Motor neuron (in vitro differentiated cells): ENCODE measurements at regions not wholly inside any gene's neighbourhood (a gene's known extent, or its start where the extent isn't known, plus 50 kb on each side); places are given as distances from the start of the nearest gene placed in this dataset.

ENCODE experiments used
- ATAC-seq, 8 experiments: fragments of 200-7000 bp; cut with Tn5 transposase; replicated peaks in 6 of 8; 2 replicates each; pipeline ENCODE4 v1.8.0; 2021; ENCODE audit warnings: mild to moderate bottlenecking in 8 of 8, moderate library complexity in 8 of 8
- H3K27ac ChIP-seq, 2 donors: fragments of 250-450 bp; sonication (Bioruptor Pico); 2 replicates each; pipeline ENCODE4 v1.9.0; 2021; ENCODE audit warnings: antibody characterized with exemption in 2 of 2, mild to moderate bottlenecking in 2 of 2, moderate library complexity in 1 of 2
- H3K4me1 ChIP-seq, 2 donors: fragments of 250-450 bp; sonication (Bioruptor Pico); replicated peaks in 1 of 2; 2 replicates each; pipeline ENCODE4 v1.6.1; 2021; ENCODE audit warnings: antibody characterized with exemption in 2 of 2, mild to moderate bottlenecking in 2 of 2, moderate library complexity in 1 of 2
- H3K4me3 ChIP-seq, 5 donors: fragments of 250-450 bp; sonication (Bioruptor Pico); 2 replicates each; pipeline ENCODE4 v1.9.0; 2021; ENCODE audit warnings: antibody characterized with exemption in 5 of 5, mild to moderate bottlenecking in 5 of 5, moderate library complexity in 4 of 5
- WGBS, 10 experiments: fragments of 450-650 bp; shearing (Covaris generic); methylation state at CpG; one replicate each; pipeline ENCODE4 v1.0.0; 2022; 5-methylcytosine and 5-hydroxymethylcytosine counted together
- in situ Hi-C, 9 experiments: fragments of 400-800 bp; cut with MboI; loops; one replicate each; pipeline ENCODE4 v1.15.0; 2021; ENCODE audit warnings: low sequenced_read_pairs in 9 of 9, low pct_unique_long_range_greater_than_20kb in 2 of 9; ENCODE audit not compliant: unreplicated experiment in 9 of 9

DNA sequence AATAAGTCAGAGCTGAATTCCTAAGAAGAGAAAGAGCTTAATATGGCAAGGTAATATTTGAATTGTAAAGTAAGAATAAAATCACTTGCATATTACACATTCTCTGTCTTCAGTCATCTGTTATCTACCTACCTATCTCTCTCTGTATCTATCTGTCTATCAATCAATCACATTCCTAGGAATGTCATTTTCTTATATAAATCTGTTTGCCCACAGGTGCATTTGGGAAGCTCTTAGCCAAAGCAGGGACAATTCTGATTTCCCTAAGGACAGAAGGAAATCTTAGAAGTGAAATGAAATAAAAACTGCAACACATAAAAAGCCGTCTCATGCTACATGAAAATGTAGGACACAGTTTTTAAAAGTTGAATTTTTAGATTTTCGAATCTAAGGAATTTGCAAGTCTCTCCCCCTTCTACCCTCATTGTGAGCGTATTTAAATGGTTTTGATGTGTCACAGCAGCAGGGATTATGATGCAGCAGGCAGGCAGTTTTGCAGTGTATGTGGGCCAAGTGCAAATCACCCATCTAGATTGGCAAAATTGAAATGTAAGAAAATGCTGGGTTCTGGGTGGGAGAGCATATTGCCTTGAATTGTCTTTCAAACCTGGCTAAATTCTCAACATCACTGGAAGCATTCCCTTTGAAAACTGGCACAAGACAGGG is 155.7 kb downstream of the ACER2 start:
- 0 to 80% (median 51%) methylated on average over 1 to 3 of the region's 3 CpGs; no CpG with 5 or more reads in 1 of the 10 experiments for WGBS, 10 experiments
- Histone ChIP-seq H3K4me1 (no peaks in the 10 kb centered on the region), H3K4me3 (no peak overlapping the region), H3K27ac (no peak overlapping the region)
- ATAC-seq = no peak
- in situ Hi-C loops = no loop called here

DNA sequence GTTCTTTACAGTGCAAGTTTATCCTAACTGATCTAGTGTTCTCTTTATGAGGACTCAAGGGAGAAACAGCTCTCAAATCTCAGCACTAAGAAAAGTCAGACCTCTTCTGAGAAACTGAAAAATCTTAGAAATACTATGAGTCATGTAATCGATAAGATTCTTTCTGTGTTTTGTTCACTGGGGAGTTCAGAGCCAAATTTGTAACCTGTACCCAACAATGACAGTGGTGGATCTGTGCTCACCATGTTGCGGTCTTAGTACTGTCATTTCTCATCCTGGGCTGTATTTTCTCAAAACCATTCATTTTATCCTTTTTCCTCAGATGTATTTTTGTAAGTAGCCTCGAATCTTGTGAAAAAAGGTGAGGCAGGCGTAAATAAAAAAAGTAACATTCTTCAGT is 146.4 kb downstream of the ACER2 start:
- in situ Hi-C loops = no loop called here

DNA sequence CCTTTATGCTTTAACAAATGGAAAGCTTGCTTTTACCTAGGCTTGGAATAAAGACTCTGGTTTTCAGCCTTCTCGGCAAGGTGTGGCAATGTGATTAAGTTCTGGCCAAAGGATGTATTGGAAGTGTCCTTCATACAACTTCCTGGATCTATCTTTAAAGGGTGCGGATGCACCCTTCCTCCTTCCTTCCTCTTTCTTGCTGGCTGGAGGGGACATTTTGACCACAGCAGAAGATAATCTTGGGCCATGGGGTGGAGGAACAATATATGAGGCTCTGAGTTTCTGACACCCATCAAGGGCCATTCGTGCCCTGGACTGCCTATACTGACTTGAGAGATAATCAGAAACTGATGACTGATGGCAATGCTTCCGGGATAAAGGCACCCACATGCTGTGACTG is 145.7 kb downstream of the ACER2 start:
- Histone ChIP-seq H3K4me3 (no peak overlapping the region), H3K4me1 (peaks cover 15 to 25% of the 10 kb centered on the region in 2 donors), H3K27ac (no peak overlapping the region)
- no peak for ATAC-seq
- WGBS, 10 experiments = 0 to 93% (median 73%) methylated on average over 1 to 4 of the region's 4 CpGs; no CpG with 5 or more reads in 1 of the 10 experiments
- in situ Hi-C loops = no loop called here

More for the DNA sequence above, 146.4 kb downstream of the ACER2 start:
- 0 to 100% (median 72%) methylated on average over 1 to 4 of the region's 4 CpGs for WGBS, 10 experiments
- no peak overlapping the region for H3K27ac ChIP-seq
- H3K4me1 ChIP-seq = peaks cover 15 to 25% of the 10 kb centered on the region in 2 donors
- no peak for ATAC-seq
- H3K4me3 ChIP-seq = no peak overlapping the region

DNA sequence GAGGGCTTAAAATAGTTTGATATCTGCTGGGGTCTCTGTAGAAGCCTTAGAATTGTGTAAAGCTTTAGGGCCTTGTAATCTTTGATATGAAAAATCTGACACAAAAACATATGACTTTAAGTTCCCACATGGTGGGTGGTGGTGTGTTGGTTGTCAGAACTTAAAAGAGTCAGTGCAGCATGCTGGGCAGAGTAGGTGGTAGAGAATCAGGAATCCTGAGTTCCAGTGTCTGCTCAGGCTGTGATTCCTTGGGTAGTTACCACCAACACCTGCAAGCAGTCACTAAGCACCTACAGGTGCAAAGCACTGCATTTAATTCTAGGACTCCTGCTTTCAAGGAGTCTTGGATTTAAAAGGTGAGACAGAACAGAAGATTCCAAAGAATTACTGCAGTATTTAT is 144.6 kb downstream of the ACER2 start:
- no peak overlapping the region for H3K4me3 ChIP-seq
- in situ Hi-C loops = no loop called here
- no peak overlapping the region for H3K27ac ChIP-seq
- H3K4me1 ChIP-seq = peaks cover 15 to 25% of the 10 kb centered on the region in 2 donors
- no peak for ATAC-seq

DNA sequence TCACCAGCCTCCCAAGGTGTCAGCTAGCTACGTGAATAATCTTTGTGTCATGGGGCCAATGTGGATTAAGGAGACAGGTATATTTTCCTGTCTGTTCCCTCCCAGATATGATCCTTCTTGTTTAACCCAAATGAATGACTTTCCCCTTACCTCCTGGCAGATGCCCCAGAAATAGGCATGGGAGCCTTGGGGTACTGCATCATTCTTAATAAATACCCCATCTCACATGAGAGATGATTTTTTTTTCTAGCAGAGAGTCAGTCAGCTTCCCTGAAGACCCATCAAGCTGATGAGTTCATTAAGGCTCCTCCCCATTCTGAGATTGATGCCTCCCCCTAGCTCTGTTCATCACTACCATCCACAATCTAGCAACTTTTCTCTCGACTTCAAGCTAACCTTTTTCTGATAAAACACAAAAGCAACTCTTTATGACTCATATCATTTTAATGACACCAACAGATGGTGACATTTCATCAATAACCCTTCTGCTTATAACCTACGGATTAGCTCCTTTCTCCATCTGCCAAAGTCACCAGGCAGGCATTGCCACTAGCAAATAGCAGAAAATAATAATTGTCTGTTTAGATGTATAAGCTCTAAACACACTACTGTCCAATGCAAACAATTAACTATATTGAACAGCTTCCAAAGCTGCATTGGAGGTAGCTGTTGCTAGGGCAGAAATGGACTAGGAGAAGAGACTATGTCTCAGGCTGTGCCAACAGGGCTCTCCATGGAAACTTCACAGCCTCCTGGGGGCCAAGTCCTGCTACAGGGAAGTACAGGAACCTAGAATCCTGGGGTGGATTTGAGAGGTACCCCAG is 143.7 kb downstream of the ACER2 start:
- peaks cover 15 to 25% of the 10 kb centered on the region in 2 donors for H3K4me1 ChIP-seq
- ATAC-seq = peak in 5 of 8 experiments; percentile 62 to 87 (median 77)
- in situ Hi-C loops = no loop called here
- no peak overlapping the region for H3K4me3 ChIP-seq
- WGBS, 10 experiments = 0 to 78% (median 50%) methylated on average over 1 to 3 of the region's 3 CpGs; no CpG with 5 or more reads in 2 of the 10 experiments
- H3K27ac ChIP-seq = peak overlapping the region in 1 of 2 donors; percentile 15

DNA sequence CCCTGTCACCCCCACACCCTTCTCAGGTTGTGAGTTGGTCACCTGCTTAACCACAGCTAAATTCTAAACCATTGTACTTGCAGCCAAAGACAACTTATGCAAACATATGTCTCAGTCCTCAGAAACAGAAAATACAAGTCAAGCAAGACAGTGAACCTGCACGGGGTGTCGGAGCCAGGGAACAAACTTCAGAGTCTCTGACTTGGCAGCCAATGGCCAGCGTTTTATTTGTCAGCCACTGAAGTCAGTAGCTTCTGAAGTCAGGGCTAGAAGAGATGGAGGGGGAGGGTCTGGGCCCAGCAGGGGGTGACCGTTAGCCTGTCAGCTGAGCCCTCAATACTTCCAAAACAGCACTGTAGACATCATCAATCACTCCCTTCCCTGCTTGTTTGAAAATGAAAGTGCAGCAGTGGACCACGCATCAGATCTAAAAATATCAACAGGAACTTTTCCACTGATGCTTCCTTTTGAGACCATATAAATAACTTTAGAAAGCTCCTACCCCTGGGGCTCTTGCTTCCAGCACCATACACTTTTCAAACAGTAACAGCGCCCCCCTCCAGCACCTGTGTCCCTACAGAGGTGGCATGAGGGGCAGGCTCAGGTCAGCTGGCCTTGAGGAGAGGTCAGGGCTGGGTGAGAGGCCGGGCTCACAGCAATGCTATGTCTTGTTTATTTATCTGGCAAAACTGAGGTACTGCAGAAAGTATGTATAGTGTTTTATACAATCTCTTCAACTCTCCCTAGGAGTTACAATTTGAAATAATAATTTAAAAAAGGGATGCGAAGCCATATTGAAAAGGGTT is 142.5 kb downstream of the ACER2 start:
- Histone ChIP-seq H3K4me3 (no peak overlapping the region), H3K4me1 (peaks cover 15 to 25% of the 10 kb centered on the region in 2 donors), H3K27ac (no peak overlapping the region)
- in situ Hi-C loops = no loop called here
- peak in 6 of 8 experiments; percentile 39 to 88 (median 77) for ATAC-seq
- WGBS, 10 experiments = 0 to 54% (median 24%) methylated on average over 1 to 7 of the region's 8 CpGs; no CpG with 5 or more reads in 2 of the 10 experiments

DNA sequence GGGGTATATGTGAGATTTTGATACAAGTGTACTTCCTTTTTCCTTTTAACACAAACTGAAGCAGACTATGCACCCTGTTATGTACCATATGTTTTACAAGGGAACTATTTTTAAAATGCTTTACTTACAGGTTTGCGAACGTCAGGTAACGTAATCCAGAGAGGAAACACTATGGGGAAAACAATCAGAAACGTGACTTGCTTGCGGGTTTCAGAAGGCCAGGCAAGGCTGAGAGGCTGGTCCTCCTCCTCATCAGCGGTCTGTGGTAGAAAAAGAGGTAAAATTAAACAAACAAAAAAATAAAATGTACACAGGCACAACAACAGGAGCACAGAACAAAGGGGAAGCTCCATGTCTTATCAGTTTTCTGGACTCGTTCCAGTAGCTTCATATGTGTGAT is 141.2 kb downstream of the ACER2 start:
- no peak overlapping the region for H3K27ac ChIP-seq
- in situ Hi-C loops = no loop called here
- WGBS, 10 experiments = 26 to 99% (median 92%) methylated on average over 2 to 7 of the region's 7 CpGs; no CpG with 5 or more reads in 1 of the 10 experiments
- no peak overlapping the region for H3K4me3 ChIP-seq
- H3K4me1 ChIP-seq = peaks cover 15 to 25% of the 10 kb centered on the region in 2 donors
- no peak for ATAC-seq

DNA sequence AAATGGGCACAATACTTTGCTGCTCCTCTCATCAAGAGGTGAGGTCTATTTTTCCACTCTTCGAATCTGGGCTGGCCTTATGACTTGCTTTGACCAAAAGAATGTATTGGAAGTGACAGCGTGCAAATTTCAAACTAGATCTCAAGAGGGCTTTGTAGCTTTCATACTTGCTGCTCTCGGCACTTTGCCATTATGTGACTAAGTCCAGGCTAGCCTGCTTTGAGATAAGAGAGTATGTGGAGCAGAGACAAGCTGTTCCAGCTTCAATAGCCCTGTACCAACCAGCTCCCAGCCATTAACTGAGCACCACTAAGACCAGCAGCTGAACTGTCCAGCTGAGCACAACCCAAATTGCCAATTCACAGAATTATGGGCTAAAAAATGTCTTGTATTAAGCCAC is 124.6 kb downstream of the ACER2 start:
- in situ Hi-C loops = no loop called here
- Histone ChIP-seq H3K4me3 (no peak overlapping the region), H3K27ac (no peak overlapping the region), H3K4me1 (no peaks in the 10 kb centered on the region)
- WGBS, 10 experiments = 8 to 100% (median 79%) methylated on average over 1 to 3 of the region's 3 CpGs; no CpG with 5 or more reads in 1 of the 10 experiments
- ATAC-seq = no peak

DNA sequence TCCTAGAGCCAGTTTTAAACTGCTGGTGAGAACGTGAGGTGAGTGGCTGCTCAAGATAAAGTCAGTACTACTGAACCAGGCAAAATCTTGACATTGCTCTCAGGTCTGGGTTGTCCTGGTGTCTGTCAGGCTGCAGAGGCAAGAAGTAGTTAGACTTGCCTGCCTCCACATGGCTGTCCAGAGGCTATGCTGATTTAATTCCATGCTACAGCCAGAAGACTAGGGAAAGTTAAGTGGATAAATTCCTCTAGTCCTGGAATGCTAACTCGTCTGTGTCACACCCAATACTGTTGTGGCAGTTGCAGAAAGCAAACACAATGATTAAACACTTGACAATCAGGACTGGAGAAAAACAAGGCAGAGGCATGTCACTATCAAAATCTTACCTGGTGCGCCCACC is 118.9 kb downstream of the ACER2 start:
- Histone ChIP-seq H3K4me1 (no peaks in the 10 kb centered on the region), H3K4me3 (no peak overlapping the region), H3K27ac (no peak overlapping the region)
- peak in 2 of 8 experiments; percentile 66 to 93 for ATAC-seq
- WGBS, 10 experiments = 17 to 90% (median 65%) methylated on average over 1 to 3 of the region's 3 CpGs; no CpG with 5 or more reads in 2 of the 10 experiments
- in situ Hi-C loops = no loop called here

DNA sequence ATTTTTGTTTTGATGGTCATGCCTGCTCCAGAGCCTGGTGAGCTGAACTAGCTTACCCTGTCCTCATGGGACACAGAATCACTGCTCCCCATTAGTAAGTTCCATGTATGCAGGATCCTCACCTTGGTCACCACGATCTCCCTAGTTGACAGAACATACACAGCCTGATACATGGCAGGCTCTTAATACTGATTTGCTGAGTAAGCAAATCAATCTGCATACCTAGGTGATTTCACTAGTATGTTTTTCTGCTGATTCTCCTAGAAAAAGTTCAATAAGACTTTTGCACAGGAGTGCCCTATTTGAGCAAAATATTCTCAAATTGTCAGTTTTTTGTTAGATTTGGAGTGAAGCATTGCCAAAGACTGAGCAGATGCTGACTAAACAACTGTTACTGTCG is 113.7 kb downstream of the ACER2 start:
- no peak for ATAC-seq
- 0 to 90% (median 68%) methylated on average over 1 to 2 of the region's 2 CpGs; no CpG with 5 or more reads in 2 of the 10 experiments for WGBS, 10 experiments
- in situ Hi-C loops = no loop called here
- Histone ChIP-seq H3K4me1 (no peaks in the 10 kb centered on the region), H3K4me3 (no peak overlapping the region), H3K27ac (no peak overlapping the region)

DNA sequence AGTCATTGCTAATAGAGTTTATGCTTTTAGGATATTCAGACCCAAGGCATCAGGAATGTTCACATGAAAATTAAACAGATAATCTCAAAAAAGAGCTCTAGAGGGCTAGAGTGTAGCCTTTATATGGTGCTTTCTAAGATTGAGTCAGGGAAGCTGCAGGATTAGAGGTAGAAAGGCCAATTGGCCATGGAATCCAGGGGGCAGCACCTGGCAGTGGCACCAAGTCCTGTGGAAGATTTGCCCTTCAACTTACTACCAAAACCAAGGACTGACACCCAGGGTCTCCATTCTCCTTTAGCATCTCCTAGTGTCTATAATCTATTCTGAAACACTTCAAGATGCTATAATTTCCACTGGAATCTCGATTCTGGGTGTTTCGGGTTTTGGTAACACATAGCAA is 112.4 kb downstream of the ACER2 start:
- H3K4me1 ChIP-seq = no peaks in the 10 kb centered on the region
- H3K4me3 ChIP-seq = no peak overlapping the region
- ATAC-seq = no peak
- 67 to 100% (median 83%) methylated on average over 1 to 2 of the region's 2 CpGs; no CpG with 5 or more reads in 3 of the 10 experiments for WGBS, 10 experiments
- H3K27ac ChIP-seq = no peak overlapping the region
- in situ Hi-C loops = no loop called here

DNA sequence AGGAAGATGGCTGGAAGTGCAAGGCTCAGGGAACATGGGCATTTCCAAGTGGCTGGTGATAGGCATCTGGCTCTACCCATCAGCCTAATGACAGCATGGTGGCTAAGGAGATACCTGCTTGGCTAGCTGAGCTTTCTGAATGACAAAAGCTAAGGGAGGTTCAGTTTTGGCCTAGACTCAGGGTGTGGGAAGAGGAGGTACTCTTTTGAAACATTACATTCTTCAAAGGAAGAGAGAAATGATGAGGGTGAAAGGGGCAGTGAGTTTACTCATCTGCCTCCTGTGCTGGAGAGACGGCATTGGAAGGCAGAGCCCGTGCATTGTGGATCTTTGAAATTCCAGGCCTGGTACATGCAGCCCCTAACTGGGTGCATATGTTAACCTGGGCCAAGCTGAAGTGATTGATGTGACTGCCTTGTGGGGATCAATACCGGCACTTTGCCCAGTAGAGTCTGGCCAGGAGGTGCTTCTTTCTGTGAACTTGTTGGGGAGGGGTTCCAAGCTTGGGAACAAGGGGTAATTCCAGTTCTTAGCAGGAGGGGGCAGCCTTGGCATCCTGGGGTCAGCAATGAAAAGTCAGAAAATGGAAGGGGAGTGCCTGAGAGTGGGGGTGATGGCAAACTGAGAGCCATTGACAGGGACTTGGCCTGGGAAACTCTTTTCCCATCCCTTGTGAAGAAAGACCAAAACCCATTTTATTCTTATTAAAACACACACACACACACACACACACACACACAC is 108.6 kb downstream of the ACER2 start:
- 67 to 100% (median 73%) methylated on average over 1 to 3 of the region's 3 CpGs; no CpG with 5 or more reads in 5 of the 10 experiments for WGBS, 10 experiments
- Histone ChIP-seq H3K4me1 (peaks cover 0 to 3% of the 10 kb centered on the region in 2 donors), H3K4me3 (no peak overlapping the region), H3K27ac (no peak overlapping the region)
- ATAC-seq = peak in 1 of 8 experiments; percentile 37
- in situ Hi-C loops = no loop called here
